Liver (tissue), 3 donors: ENCODE measurements at regions not wholly inside any gene's neighbourhood (a gene's known extent, or its start where the extent isn't known, plus 50 kb on each side); places are given as distances from the start of the nearest gene placed in this dataset.

Experiments
- EGR1 ChIP-seq, 2 donors: IDR thresholded peaks; 2 replicates each; pipeline ENCODE4 v1.6.1; 2016 to 2018; ENCODE audit warnings: antibody characterized with exemption in 2 of 2, low read depth in 2 of 2
- FOXA1 ChIP-seq: IDR thresholded peaks from 2 replicates; pipeline ENCODE4 v1.6.1; 2016; ENCODE audit warnings: antibody characterized with exemption
- HNF4G ChIP-seq: IDR thresholded peaks from 2 replicates; pipeline ENCODE4 v1.6.1; 2016; ENCODE audit warnings: antibody characterized with exemption
- JUND ChIP-seq, 2 donors: IDR thresholded peaks; 2 replicates each; pipeline ENCODE4 v1.6.1; 2016; ENCODE audit warnings: antibody characterized with exemption in 2 of 2
- TAF1 ChIP-seq: conservative IDR thresholded peaks from 2 replicates; pipeline ENCODE4 v1.6.1; 2016; ENCODE audit warnings: antibody characterized with exemption, mild to moderate bottlenecking
- YY1 ChIP-seq: IDR thresholded peaks from 2 replicates; pipeline ENCODE4 v1.6.1; 2016; ENCODE audit warnings: antibody characterized with exemption, mild to moderate bottlenecking
- TF ChIP-seq, protein P1 (sequence below): fragments of 150-350 bp; IDR thresholded peaks from 2 replicates; pipeline ENCODE4 v1.5.1; 2017; ENCODE audit warnings: improper control_type of control experiment, low read depth, low read length; ENCODE audit not compliant: missing input control
- TF ChIP-seq, protein P2 (sequence below): IDR thresholded peaks from 2 replicates; pipeline ENCODE4 v1.6.1; 2016; ENCODE audit warnings: antibody characterized with exemption, mild to moderate bottlenecking
- TF ChIP-seq, protein P3 (sequence below): IDR thresholded peaks from 2 replicates; pipeline ENCODE4 v1.6.1; 2016; ENCODE audit warnings: antibody characterized with exemption
- donor health status: healthy.
- donor health status: healthy.

DNA sequence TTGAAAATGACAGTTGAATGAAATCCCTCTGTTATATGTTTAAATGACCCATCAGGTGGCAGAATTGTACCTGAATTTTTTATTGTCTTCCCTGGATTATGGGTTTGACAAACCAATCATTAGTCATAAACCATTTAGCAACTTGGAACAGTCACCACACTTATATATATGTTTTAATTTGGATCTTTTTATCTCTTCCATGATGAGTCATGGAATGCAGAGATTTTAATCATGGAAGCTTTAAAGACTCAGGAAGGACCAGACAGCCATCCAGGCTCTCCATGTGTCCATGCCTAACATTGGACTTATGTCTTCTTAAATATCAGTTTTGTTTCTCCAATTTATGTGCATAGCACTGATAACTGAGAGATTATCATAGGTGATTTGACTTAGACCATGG lies 188.3 kb upstream of the ZSWIM2 start:
- no peak for TF ChIP-seq JUND (IDR thresholded peaks at IDR 0.05)
- TF ChIP-seq, protein P1, sequence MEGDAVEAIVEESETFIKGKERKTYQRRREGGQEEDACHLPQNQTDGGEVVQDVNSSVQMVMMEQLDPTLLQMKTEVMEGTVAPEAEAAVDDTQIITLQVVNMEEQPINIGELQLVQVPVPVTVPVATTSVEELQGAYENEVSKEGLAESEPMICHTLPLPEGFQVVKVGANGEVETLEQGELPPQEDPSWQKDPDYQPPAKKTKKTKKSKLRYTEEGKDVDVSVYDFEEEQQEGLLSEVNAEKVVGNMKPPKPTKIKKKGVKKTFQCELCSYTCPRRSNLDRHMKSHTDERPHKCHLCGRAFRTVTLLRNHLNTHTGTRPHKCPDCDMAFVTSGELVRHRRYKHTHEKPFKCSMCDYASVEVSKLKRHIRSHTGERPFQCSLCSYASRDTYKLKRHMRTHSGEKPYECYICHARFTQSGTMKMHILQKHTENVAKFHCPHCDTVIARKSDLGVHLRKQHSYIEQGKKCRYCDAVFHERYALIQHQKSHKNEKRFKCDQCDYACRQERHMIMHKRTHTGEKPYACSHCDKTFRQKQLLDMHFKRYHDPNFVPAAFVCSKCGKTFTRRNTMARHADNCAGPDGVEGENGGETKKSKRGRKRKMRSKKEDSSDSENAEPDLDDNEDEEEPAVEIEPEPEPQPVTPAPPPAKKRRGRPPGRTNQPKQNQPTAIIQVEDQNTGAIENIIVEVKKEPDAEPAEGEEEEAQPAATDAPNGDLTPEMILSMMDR = no peak
- no peak for TF ChIP-seq HNF4G
- TF ChIP-seq, protein P2, sequence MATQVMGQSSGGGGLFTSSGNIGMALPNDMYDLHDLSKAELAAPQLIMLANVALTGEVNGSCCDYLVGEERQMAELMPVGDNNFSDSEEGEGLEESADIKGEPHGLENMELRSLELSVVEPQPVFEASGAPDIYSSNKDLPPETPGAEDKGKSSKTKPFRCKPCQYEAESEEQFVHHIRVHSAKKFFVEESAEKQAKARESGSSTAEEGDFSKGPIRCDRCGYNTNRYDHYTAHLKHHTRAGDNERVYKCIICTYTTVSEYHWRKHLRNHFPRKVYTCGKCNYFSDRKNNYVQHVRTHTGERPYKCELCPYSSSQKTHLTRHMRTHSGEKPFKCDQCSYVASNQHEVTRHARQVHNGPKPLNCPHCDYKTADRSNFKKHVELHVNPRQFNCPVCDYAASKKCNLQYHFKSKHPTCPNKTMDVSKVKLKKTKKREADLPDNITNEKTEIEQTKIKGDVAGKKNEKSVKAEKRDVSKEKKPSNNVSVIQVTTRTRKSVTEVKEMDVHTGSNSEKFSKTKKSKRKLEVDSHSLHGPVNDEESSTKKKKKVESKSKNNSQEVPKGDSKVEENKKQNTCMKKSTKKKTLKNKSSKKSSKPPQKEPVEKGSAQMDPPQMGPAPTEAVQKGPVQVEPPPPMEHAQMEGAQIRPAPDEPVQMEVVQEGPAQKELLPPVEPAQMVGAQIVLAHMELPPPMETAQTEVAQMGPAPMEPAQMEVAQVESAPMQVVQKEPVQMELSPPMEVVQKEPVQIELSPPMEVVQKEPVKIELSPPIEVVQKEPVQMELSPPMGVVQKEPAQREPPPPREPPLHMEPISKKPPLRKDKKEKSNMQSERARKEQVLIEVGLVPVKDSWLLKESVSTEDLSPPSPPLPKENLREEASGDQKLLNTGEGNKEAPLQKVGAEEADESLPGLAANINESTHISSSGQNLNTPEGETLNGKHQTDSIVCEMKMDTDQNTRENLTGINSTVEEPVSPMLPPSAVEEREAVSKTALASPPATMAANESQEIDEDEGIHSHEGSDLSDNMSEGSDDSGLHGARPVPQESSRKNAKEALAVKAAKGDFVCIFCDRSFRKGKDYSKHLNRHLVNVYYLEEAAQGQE = no peak
- TF ChIP-seq, protein P3, sequence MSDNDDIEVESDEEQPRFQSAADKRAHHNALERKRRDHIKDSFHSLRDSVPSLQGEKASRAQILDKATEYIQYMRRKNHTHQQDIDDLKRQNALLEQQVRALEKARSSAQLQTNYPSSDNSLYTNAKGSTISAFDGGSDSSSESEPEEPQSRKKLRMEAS = no peak
- TF ChIP-seq TAF1 = no peak
- TF ChIP-seq YY1 = no peak
- TF ChIP-seq EGR1 (IDR thresholded peaks at IDR 0.05; ENCODE audit: low read depth in 2 of 2) = no peak
- TF ChIP-seq FOXA1 = no peak
